H9 (cell line): ENCODE measurements at regions not wholly inside any gene's neighbourhood (a gene's known extent, or its start where the extent isn't known, plus 50 kb on each side); places are given as distances from the start of the nearest gene placed in this dataset.
A peak's percentile ranks its signal among the peaks of the same experiment; 100 is the strongest.

Experiments used
- DNase-seq: peaks from one replicate; pipeline ENCODE4 v3.0.0-alpha.2; 2017
- H2AFZ ChIP-seq: one replicate; pipeline ENCODE4 v1.6.1; 2013; ENCODE audit warnings: mild to moderate bottlenecking, low read length, control low read depth, moderate library complexity
- H2AK5ac ChIP-seq: 2 replicates; pipeline ENCODE4 v1.6.1; 2013; ENCODE audit warnings: low read length, control low read depth, mixed read lengths; ENCODE audit not compliant: insufficient read length
- H2BK120ac ChIP-seq: one replicate; pipeline ENCODE4 v1.6.1; 2013; ENCODE audit warnings: low read depth, mild to moderate bottlenecking, low read length, control low read depth, inconsistent platforms; ENCODE audit not compliant: poor library complexity, severe bottlenecking
- H2BK12ac ChIP-seq: 2 replicates; pipeline ENCODE4 v1.6.1; 2013; ENCODE audit warnings: low read length, control low read depth, mixed read lengths, low read depth; ENCODE audit not compliant: insufficient read length
- H2BK15ac ChIP-seq: 2 replicates; pipeline ENCODE4 v1.6.1; 2013; ENCODE audit warnings: low read depth, low read length, control low read depth
- H2BK20ac ChIP-seq: one replicate; pipeline ENCODE4 v1.6.1; 2013; ENCODE audit warnings: low read depth, mild to moderate bottlenecking, low read length, control low read depth, inconsistent platforms; ENCODE audit not compliant: poor library complexity, severe bottlenecking
- H2BK5ac ChIP-seq: 2 replicates; pipeline ENCODE4 v1.6.1; 2013; ENCODE audit warnings: low read length, control low read depth, mixed read lengths; ENCODE audit not compliant: insufficient read length
- H3K14ac ChIP-seq: 2 replicates; pipeline ENCODE4 v1.6.1; 2013; ENCODE audit warnings: low read length, control low read depth; ENCODE audit not compliant: insufficient read depth
- H3K18ac ChIP-seq: 2 replicates; pipeline ENCODE4 v1.6.1; 2013; ENCODE audit warnings: low read depth, mild to moderate bottlenecking, mixed read lengths, low read length, control low read depth; ENCODE audit not compliant: insufficient read length
- H3K23ac ChIP-seq: 2 replicates; pipeline ENCODE4 v1.6.1; 2013; ENCODE audit warnings: low read length, control low read depth, mixed read lengths, low read depth; ENCODE audit not compliant: insufficient read length
- H3K23me2 ChIP-seq: 2 replicates; pipeline ENCODE4 v1.6.1; 2013; ENCODE audit warnings: low read depth, mild to moderate bottlenecking, mixed read lengths, low read length, control low read depth; ENCODE audit not compliant: insufficient read length, poor library complexity, severe bottlenecking
- H3K27ac ChIP-seq: 2 replicates; pipeline ENCODE4 v1.5.1; 2013; ENCODE audit warnings: low read length, control low read depth, mixed read lengths, low read depth; ENCODE audit not compliant: insufficient read length
- H3K27me3 ChIP-seq: 2 replicates; pipeline ENCODE4 v1.6.1; 2013; ENCODE audit warnings: low read length, control low read depth, inconsistent platforms; ENCODE audit not compliant: insufficient read depth
- H3K4ac ChIP-seq: 2 replicates; pipeline ENCODE4 v1.6.1; 2013; ENCODE audit warnings: low read depth, mild to moderate bottlenecking, control low read depth, inconsistent platforms, low read length, moderate library complexity
- H3K4me1 ChIP-seq: 2 replicates; pipeline ENCODE4 v1.6.1; 2013; ENCODE audit warnings: low read length, control low read depth, inconsistent platforms; ENCODE audit not compliant: insufficient read depth
- H3K4me2 ChIP-seq: 2 replicates; pipeline ENCODE4 v1.6.1; 2013; ENCODE audit warnings: low read length, control low read depth, mixed read lengths; ENCODE audit not compliant: insufficient read length, insufficient read depth
- H3K56ac ChIP-seq: 2 replicates; pipeline ENCODE4 v1.6.1; 2013; ENCODE audit warnings: low read depth, mild to moderate bottlenecking, mixed read lengths, low read length, control low read depth; ENCODE audit not compliant: insufficient read length
- H3K79me1 ChIP-seq: 2 replicates; pipeline ENCODE4 v1.6.1; 2013; ENCODE audit warnings: low read depth, mild to moderate bottlenecking, moderate library complexity, low read length, control low read depth, inconsistent platforms; ENCODE audit not compliant: insufficient read depth, poor library complexity, severe bottlenecking
- H3K79me2 ChIP-seq: 2 replicates; pipeline ENCODE4 v1.6.1; 2013; ENCODE audit warnings: low read length, control low read depth, inconsistent platforms; ENCODE audit not compliant: insufficient read depth
- H3K9ac ChIP-seq: 2 replicates; pipeline ENCODE4 v1.6.1; 2013; ENCODE audit warnings: low read length, control low read depth, mixed read lengths; ENCODE audit not compliant: insufficient read length; ENCODE audit errors: extremely low read depth
- H3K9me3 ChIP-seq: one replicate; pipeline ENCODE4 v1.6.1; 2013; ENCODE audit warnings: low read depth, low read length, inconsistent platforms; ENCODE audit not compliant: control insufficient read depth
- H3T11ph ChIP-seq: one replicate; pipeline ENCODE4 v1.6.1; 2013; ENCODE audit warnings: mild to moderate bottlenecking, low read length, control low read depth, inconsistent platforms
- H4K20me1 ChIP-seq: one replicate; pipeline ENCODE4 v1.6.1; 2013; ENCODE audit not compliant: control insufficient read depth, insufficient read length, insufficient read depth
- H4K5ac ChIP-seq: 2 replicates; pipeline ENCODE4 v1.6.1; 2013; ENCODE audit warnings: low read depth, mild to moderate bottlenecking, mixed read lengths, low read length, control low read depth; ENCODE audit not compliant: insufficient read length
- H4K8ac ChIP-seq: replicated peaks from 2 replicates; pipeline ENCODE4 v1.6.1; 2013; ENCODE audit warnings: low read length, control low read depth, mixed read lengths, low read depth; ENCODE audit not compliant: insufficient read length
- H4K91ac ChIP-seq: 2 replicates; pipeline ENCODE4 v1.6.1; 2013; ENCODE audit warnings: low read depth, mild to moderate bottlenecking, moderate library complexity, mixed read lengths, low read length, control low read depth; ENCODE audit not compliant: insufficient read length
- H3K27ac Mint-ChIP-seq, 3 experiments: 2 replicates in 2 of 3; 3 replicates in 1 of 3; pipeline ENCODE4 v1.8.0; 2020 to 2021; ENCODE audit warnings: mixed read lengths in 3 of 3, mild to moderate bottlenecking in 1 of 3, moderate library complexity in 1 of 3
- H3K27me3 Mint-ChIP-seq: 2 replicates; pipeline ENCODE4 v1.8.0; 2021; ENCODE audit warnings: low read depth, mild to moderate bottlenecking, moderate library complexity, mixed read lengths
- H3K36me3 Mint-ChIP-seq, 3 experiments: 2 replicates in 2 of 3; 3 replicates in 1 of 3; pipeline ENCODE4 v1.8.0; 2020 to 2021; ENCODE audit warnings: low read depth in 3 of 3, mixed read lengths in 3 of 3; ENCODE audit not compliant: insufficient read depth in 1 of 3
- H3K4me1 Mint-ChIP-seq, 2 experiments: 2 replicates each; pipeline ENCODE4 v1.8.0; 2020; ENCODE audit warnings: mixed read lengths in 2 of 2
- H3K4me3 Mint-ChIP-seq, 2 experiments: 2 replicates in 1 of 2; 3 replicates in 1 of 2; pipeline ENCODE4 v1.8.0; 2020 to 2021; ENCODE audit warnings: mild to moderate bottlenecking in 2 of 2, mixed read lengths in 2 of 2, moderate library complexity in 1 of 2
- H3K9me3 Mint-ChIP-seq, 2 experiments: 2 replicates in 1 of 2; 3 replicates in 1 of 2; pipeline ENCODE4 v1.8.0; 2020; ENCODE audit warnings: mild to moderate bottlenecking in 2 of 2, mixed read lengths in 2 of 2, moderate library complexity in 1 of 2
- CTCF ChIP-seq: fragments of 200-600 bp; sonication (generic); conservative IDR thresholded peaks from 3 replicates; pipeline ENCODE4 v1.8.0; 2021; ENCODE audit warnings: antibody characterized with exemption, mild to moderate bottlenecking
- WGBS: extraction: QIAGEN DNeasy Blood & Tissue Kit; methylation state at CpG from one replicate; pipeline ENCODE4 v1.1.7; 2013; ENCODE audit warnings: missing lambda C conversion rate, low lambda C conversion rate, mixed read lengths; ENCODE audit not compliant: insufficient read length; ENCODE audit errors: extremely low coverage; 5-methylcytosine and 5-hydroxymethylcytosine counted together

- Histone ChIP-seq H3K56ac (no peak overlapping the region), H3T11ph (no peak overlapping the region), H2AFZ (no peak overlapping the region), H3K9ac (no peak overlapping the region), H2BK12ac (no peak overlapping the region), H2BK5ac (no peak overlapping the region), H3K27me3 (no peaks in the 10 kb centered on the region; the same call in 1 of the 2 replicates), H3K23me2 (no peaks in the 10 kb centered on the region), H2BK20ac (peak overlapping the region; percentile 14), H4K20me1 (no peaks in the 10 kb centered on the region), H4K91ac (no peak overlapping the region), H4K5ac (no peak overlapping the region), H3K4ac (no peak overlapping the region), H3K23ac (no peak overlapping the region), H2BK15ac (no peak overlapping the region), H3K27ac (no peak overlapping the region), H3K4me1 (no peaks in the 10 kb centered on the region), H2BK120ac (no peak overlapping the region), H3K79me1 (no peaks in the 10 kb centered on the region), H2AK5ac (no peak overlapping the region), H3K4me2 (no peak overlapping the region), H3K18ac (no peak overlapping the region), H4K8ac (no peak overlapping the region), H3K9me3 (no peaks in the 10 kb centered on the region), H3K14ac (peak overlapping the region; percentile 7; the same call in 1 of the 2 replicates), H3K79me2 (no peaks in the 10 kb centered on the region)
- DNase-seq, result no peak
- no CpG with 5 or more reads among the region's 6 CpGs for WGBS
- Mint-ChIP-seq H3K9me3 (peaks cover 0 to 3% of the 10 kb centered on the region in 2 experiments; a peak in 2 of 5 replicates), H3K27me3 (peaks cover 5% of the 10 kb centered on the region; the same call in 1 of the 2 replicates), H3K36me3 (no peaks in the 10 kb centered on the region), H3K4me3 (no peak overlapping the region), H3K27ac (no peak overlapping the region), H3K4me1 (no peaks in the 10 kb centered on the region)
- TF ChIP-seq CTCF, result no peak
These were observed 88.0 kb downstream of the TEX51 start for GRCh38 chr2:126986631-126987187.
